KBM-7 (cell line): ENCODE measurements at regions not wholly inside any gene's neighbourhood (a gene's known extent, or its start where the extent isn't known, plus 50 kb on each side); places are given as distances from the start of the nearest gene placed in this dataset.

Experiments
- DNase-seq: peaks from one replicate; pipeline ENCODE4 v3.0.0-alpha.2; 2015
- in situ Hi-C: fragments of 300-500 bp; cut with MboI; formaldehyde crosslinking; loops from 2 replicates; pipeline ENCODE4 v1.14.3; 2020; ENCODE audit warnings: low sequenced_read_pairs, low pct_unique_long_range_greater_than_20kb, mixed read lengths

DNA sequence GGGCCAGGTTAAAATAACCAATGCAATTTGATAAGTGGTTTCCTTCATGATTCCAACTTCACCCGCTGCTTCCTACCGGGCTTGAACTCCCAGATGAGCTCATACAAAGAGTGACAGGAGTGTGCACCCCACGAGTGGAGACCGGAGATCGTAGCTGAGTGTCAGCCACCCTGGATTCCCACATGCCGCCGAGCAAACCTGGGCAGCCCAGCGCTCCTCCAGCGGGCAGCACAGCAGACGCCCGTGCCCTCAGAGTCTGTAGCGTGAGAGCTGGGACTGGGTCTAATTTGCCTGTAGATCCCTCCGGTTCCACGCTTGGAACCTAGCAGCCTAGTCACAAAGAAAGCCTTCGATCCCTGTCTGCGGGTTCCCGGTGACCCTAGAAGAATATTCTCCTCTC is 476.1 kb upstream of the MGMT start:
- in situ Hi-C loops = no loop called here
- no peak for DNase-seq

- in situ Hi-C loops = no loop called here
- no peak for DNase-seq
Measured at GRCh38 chr10:128992770-128993169, 474.3 kb upstream of the MGMT start.

GRCh38 chr10:128993443-128993842 is 473.6 kb upstream of the MGMT start:
- in situ Hi-C loops = no loop called here
- DNase-seq = no peak

- in situ Hi-C loops = no loop called here
- no peak for DNase-seq
Measured at GRCh38 chr10:128993911-128994538, 473.0 kb upstream of the MGMT start.

- DNase-seq = no peak
- in situ Hi-C loops = no loop called here
Measured at GRCh38 chr10:128994598-128995143, 472.4 kb upstream of the MGMT start.

- no peak for DNase-seq
- in situ Hi-C loops = no loop called here
Measured at GRCh38 chr10:128995676-128996075, 471.4 kb upstream of the MGMT start.

- in situ Hi-C loops = no loop called here
- DNase-seq = no peak
Measured at GRCh38 chr10:128996092-128996491, 470.9 kb upstream of the MGMT start.

GRCh38 chr10:128998101-128998805 is 468.8 kb upstream of the MGMT start:
- in situ Hi-C loops = no loop called here
- no peak for DNase-seq

DNA sequence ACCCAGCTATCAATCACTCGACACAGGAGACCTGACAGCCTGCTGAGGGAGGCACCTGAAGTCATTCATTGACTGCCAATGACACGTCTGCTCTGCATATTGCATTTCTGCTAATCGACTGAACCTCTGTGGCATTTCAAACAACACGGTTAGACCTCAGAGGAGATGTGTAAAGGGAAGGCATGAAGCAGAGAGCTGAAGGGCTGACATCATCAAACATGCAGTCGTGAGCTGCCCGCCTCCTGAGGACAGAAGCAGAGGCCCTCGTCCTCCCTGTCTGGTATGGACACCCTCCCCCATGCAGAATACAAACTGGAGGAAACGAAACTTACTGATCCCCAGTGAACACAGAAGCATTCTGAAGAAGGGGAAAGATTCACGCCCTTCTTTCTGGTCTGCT is 462.6 kb upstream of the MGMT start:
- in situ Hi-C loops = no loop called here
- no peak for DNase-seq

DNA sequence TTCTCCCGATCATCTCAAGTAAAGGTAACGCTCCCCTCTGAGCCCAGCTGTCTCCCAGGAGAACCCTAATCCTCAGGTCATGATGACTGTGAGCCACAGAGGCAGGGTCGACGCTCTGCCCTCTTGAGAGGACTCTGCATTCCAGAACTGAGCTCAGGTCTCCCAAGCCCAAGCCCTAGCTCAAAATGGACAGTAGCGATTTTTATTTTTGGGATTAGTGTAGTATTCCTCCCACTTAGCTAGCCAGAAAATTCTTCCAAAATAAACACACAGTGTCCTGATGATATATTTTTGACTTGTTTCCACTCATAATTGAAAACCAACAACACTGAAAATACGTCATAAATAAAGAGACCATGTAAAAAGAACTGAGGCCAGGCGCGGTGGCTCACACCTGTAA is 462.0 kb upstream of the MGMT start:
- DNase-seq = no peak

GRCh38 chr10:129005804-129006203 is 461.2 kb upstream of the MGMT start:
- no peak for DNase-seq
- in situ Hi-C loops = no loop called here

More for the DNA sequence above, 462.0 kb upstream of the MGMT start:
- in situ Hi-C loops = no loop called here

GRCh38 chr10:129018511-129018910 is 448.5 kb upstream of the MGMT start:
- DNase-seq = no peak
- in situ Hi-C loops = no loop called here

DNA sequence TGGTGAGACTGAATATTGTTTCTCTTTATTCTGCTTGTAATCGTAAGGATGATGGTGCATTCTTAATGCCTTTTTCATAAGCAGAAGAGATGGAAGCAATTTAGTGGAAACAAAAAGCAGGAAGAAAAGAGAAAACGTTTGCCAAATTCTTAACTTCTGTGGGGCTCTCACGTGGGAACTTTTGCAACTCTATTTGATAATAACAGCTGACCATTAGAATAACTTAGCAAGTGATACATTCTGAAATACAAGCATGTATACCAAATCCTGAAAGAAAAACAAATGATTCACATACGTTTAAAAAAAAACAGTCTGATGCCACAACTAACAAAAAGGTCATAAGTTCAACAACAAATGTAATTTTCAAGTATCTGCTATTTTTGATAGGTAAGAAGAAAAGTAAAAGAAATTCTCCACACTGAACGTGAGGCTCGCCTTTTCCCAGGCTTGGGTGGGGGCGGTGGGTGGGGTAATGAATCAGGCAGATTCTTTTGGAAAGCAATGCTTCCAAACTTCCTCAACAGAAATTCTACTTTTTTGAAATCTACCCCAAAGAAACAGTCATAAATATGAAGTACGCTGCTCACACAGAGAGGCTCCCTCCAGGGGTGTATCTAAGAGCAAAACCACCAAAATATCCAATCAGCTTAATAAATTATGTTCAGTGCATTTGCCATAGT is 446.2 kb upstream of the MGMT start:
- in situ Hi-C loops = no loop called here
- DNase-seq = no peak

GRCh38 chr10:129021594-129022304 is 445.3 kb upstream of the MGMT start:
- no peak for DNase-seq
- in situ Hi-C loops = no loop called here

- DNase-seq = no peak
- in situ Hi-C loops = no loop called here
Measured at GRCh38 chr10:129023082-129023481, 444.0 kb upstream of the MGMT start.

DNA sequence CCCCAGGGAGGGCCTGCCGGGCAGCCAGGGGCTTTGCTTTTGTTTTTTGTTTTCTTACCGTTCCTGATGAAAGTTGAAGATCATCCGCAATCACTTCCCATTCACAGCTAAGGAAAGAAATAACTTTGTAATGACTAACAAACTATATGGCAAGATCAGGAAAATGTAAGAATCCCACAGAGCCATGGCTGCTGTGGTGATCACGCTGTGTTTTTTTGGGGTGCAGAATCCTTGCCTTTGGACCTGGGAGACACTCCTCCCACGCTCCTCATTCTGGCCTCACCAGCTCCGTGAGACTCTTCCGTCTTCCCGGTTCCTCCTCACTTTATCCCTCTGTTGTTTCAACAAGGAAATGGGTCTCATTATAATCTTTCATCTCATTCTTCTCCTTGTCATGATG is 443.0 kb upstream of the MGMT start:
- no peak for DNase-seq
- in situ Hi-C loops = no loop called here

DNA sequence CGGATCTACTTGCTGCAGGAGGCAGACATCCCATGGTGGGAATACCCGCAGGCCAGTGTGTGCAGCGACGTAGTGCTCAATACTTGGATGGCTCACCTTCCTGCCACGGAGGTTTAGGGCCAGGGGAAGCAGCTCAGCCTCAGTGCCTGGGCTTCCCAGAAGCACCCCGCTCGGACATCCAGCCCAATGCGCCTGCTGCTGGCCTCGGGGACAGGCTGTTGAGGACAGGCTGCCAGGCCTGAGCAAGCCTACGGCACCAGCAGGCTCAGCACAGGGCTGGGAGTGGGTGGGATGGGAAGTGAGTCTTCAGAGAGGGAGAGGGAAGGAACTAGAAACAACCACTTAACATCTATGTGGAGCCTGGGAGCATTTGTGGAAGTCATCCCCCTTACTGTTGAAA is 441.3 kb upstream of the MGMT start:
- in situ Hi-C loops = no loop called here
- no peak for DNase-seq

DNA sequence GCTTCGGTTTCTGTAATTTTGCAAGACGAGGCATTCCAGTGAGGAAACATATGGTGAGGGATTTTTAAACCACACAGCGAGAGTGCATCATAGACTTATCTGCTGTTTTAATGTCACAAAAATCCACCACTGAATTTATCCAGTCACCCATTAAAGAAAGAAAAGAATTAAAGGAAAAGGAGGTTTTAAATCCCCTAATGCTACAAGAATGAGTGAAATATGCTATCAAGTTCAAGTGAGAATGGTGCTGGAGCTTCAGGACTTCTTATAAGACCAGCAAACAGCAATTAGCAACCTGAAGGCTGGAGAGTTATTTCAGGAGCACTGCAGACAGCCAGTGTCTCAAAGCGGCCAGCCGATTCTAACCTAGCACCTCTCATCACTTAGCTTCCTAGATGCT is 439.1 kb upstream of the MGMT start:
- in situ Hi-C loops = no loop called here
- no peak for DNase-seq

DNA sequence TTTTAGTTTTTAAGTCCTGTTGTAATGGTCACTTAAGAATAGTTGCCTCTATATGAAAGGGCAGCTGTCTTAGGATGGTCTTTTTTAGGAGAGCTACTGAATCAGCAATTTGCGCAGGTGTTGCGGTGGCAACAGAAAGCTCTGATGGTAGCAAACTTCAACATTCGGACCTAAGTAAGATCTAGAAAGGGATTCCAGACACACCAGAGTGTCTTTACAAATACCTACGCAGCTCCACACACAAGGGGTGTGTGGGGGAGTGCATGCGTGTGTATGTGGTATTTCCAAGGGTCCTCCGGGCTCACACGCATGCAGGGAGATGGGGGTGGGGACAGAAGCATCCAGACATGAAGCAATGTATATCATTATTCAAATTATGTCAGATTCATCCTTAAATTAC is 438.6 kb upstream of the MGMT start:
- in situ Hi-C loops = no loop called here
- no peak for DNase-seq

DNA sequence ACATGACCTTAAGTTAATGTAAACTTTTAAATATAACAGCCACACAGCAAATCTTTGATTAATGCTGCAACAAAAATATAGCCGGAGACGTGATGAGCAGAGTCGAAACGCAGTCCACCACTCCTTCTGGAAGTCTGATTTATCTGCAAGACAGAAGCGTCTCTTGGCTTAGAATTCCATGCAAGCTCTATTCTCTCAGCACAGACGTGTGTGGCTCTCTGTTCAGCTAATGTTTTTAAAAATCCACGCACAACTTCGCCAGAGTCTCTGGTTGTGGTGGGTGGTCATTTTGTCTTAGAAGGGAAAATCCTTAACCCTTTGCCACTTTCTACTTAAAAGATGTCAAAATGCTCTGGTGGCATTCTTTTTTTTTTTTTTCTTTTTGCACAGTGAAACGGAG is 438.0 kb upstream of the MGMT start:
- in situ Hi-C loops = no loop called here
- DNase-seq = no peak
